Activated CD4-positive, alpha-beta T cell treated with anti-CD3 and anti-CD28 coated beads, Interleukin-2, amount 50 U/mL, for 16 hours (primary cell): ENCODE measurements at regions not wholly inside any gene's neighbourhood (a gene's known extent, or its start where the extent isn't known, plus 50 kb on each side); places are given as distances from the start of the nearest gene placed in this dataset.

Source experiments
- DNase-seq: peaks from one replicate; pipeline ENCODE4 v3.0.0-alpha.2; 2020

DNA sequence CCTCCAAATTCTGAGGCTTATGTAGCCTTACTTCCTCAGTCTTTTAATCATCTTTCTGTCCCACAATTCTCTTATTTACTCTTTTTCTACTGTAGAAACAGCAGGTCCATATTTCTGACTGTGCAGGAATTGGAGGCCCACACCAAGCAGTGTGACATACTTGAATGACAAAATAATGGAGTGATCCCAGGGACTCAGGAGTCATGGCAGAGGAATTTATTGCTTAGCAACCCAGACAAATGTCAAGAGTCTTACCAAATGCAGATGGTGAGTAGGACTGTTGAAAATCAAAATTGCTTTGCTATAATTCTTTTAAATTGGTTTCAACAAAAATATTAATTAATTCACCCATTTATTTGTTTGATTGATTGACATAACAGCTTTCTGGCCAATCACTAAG lies 59.9 kb downstream of the HTR1B start:
- DNase-seq: no peak

DNA sequence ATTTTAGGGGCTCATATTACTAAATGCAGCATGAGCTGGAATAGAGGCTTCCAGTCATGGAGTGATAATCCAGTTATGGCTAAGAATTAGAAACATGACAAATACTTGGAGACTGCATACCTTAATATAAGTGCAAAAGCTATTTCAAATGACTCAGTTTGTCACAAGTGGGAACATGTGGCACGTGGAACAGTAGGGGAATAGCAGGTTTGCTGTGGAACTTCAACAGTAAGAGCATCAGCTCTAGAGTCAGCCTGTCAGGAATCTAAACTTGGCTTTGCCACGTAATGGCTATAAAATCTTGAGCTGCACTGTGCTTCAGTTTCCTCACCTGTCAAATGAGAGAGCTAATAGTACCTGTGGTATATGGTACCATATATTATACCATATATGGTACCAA lies 62.1 kb downstream of the HTR1B start:
- DNase-seq: no peak

DNA sequence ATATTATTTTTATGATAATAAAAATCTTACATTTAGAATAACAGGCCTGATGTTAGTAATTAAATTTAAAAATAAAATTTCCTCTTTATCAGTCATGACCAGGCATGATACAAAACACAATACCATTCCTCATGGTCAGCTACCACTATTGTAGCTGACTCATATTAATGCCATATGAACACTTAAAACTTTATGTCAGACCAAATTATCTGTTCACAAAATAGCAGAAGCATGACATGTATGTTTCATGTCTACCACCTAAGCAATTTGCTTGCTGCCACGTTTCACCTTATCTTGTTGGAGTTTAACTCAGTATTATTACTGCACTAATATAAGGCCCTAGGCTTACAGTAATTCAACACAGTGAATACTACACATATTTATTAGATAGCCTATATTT lies 65.7 kb downstream of the HTR1B start:
- no peak for DNase-seq

DNA sequence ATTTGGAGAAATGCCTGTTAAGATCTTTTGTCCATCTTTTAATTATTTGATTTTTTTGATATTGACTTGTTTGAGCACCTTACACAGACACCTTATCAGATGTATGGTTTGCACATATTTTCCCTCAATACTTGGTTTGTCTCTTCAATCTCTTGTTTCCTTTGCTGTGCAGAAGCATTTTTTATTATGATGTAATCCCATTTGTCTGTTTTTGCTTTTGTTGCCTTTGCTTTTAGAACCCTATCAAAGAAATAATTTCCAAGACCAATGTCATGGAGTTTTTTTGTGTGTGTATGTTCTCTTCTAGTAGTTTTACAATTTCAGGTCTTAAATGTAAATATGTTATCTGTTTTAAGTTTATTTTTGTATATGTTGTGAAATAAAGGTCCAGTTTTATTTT lies 73.9 kb downstream of the HTR1B start:
- DNase-seq: no peak

DNA sequence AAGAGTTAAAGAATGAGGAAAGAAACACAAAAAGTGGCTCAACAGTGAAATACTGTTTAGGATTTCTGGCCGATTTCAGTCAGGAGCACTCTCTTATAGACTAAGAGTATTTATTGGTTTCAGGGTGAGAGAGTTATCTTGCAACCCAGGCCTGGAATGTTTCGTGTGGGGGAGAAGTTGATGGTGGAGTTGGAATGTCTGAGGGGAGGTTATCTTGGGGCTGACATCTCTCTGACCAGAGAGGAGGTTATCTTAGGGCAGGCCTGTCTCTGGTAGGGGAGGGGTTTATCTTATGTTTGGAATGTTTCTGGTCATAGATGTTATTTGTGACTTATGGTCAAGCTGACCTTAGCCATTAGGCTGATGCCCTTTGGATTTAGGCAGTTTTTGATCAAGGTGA lies 80.3 kb downstream of the HTR1B start:
- DNase-seq: no peak

DNA sequence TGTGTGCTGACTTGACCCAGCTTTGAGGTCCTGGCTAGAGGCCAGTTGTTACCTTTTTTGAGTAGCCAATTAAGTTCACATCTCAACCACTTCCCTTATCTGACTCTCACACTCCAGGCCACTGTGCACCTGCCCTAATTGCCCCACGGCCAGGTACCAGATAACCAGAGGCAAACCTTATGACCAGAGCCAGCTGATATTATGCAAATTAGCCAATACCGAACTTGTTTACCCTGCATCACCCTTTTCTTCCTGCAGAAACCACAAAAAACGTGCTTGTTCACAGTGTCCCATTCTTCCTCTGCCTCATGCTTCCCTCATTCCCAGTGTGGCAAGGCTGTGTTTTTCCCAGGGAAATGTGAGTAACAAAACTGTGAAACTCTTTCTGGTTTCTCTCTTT lies 89.3 kb downstream of the HTR1B start:
- no peak for DNase-seq

DNA sequence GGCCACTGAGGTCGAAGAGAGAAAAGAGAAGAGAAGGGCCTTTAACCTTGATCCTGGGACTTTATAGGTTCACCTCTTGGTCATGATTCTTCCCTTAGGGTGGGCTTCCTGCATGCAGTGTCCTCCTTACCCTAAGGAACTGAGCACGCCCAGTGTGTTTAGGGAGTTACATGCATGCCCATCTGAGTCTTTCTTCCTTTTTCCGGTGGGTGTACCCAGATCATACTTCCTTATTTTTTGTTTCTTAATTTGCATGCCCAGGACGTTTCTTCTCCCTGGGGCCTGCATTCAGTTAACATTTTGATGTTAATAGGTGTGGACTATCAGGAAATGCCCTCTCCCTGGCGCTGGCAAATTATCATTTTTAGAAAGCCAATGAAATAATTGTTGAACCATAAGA lies 91.5 kb downstream of the HTR1B start:
- DNase-seq: no peak

DNA sequence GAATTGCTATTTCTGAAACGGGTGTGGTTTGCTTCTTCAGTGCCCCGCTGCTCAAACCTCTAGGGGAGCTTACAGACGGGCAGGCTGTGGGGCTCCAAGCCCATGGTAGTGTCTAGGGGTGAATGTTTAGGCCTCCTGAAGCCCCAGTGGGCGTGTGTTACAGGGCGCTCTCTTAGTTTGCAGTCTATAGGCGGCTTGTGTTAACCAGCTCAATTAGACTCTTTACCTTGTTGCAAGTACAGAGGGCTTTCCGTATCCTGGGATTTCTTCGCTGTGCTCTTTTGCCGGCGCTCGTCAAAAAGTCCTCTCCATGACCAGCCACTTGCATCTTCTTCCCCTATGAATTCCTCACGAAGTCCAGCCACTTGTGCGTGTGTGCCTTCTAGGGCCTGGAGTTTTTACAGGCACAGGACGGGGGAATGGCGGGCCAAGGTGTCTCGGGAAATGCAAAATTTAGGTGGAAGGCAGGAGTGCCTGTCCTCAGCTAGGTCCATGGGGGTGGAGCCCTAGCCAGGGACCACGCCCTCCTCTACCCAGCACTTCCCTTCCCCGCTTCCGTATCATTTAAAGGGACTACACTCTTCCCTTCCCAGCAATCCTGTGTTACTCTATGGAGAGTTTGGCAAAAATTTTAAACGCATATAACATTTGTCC lies 94.5 kb downstream of the HTR1B start:
- no peak for DNase-seq

DNA sequence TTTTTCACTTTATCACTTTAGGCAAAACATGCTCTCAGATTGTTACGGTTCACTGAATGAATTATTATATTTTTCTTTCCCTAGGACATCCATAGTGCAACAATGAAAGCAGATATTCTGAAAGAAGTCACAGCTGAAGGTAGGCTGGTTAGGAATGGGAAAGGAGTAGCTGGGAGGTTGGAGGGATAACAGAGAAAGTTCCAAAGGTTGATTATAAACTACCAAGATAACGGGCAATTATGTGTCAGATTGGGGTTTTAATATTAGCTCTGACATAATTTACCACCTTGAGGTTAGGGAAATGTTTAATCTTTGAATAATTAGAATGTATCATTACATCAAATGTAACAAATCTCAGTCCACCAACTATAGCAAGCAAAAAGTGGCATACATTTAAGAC lies 96.5 kb downstream of the HTR1B start:
- no peak for DNase-seq

DNA sequence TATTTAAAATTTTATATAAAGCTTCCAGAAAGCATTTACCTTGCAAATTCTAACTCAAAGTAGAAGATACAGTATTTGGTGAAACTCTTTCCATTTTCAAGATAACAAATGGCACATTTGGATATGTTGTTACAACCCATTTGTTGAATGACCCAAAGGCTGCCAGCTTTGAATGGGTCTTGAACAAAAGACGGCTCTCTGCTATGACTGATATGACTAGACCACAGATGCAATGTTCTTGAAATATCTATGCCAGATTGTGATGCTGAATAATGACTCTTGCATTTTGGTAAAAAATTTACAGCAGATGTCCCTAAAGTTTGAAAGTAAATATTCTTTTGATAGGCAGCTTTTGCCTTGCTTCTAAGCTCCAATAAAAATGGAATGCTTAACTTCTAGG lies 99.6 kb downstream of the HTR1B start:
- DNase-seq: no peak

DNA sequence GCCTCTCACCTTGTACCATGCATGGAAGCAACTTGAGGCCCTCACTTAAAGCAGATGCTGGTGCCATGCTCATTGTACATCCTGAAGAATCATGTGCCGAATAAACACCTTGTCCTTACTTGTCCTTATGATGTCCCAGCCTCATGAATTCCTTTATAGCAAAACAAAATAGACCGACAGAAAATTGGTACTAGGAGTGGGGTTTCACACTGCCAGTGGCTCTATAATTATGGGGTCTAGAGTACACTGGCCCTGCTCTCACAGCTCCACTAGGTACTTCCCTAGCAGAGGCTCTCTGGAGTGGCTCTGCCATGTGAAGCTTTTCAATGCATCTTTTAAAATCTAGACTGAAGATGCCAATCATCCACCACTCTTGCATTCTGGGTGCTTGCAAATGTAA lies 101.2 kb downstream of the HTR1B start:
- no peak for DNase-seq

DNA sequence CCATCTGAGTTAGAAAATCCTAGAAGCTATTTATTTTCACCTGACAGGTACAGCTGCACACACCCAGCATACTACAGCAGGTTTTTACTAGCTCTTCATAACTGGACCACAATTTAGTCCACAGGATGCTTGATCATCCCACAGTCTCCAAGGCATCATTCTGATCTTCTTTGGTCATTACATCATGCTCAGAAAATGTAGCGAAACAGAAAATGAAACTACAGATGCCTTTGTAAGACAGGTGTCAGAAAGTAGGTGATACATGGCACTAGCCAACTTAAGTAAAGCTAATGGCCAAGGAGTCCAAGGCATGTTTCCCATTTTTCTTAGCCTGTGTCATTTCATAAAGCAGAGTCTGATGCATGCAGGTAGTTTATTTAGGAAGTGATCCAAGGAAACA lies 102.3 kb downstream of the HTR1B start:
- DNase-seq: no peak

DNA sequence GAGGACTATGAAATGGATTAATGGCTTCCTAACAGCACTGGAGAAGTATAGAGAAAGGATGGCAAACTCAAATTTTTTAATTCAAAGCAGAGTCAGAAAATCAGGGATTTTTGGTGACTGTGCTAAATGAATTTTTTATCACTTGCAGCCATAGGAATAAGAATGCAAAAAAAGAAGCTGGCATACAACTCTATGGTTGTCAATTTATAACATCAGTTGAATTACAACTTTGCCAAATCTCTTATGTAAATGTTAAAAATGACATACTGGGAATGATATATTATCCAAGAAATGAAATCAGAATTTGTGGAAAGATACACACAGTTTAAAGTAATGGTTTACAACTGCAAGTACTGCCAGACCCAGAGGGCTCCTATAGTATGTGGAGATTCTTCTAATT lies 106.5 kb downstream of the HTR1B start:
- no peak for DNase-seq

DNA sequence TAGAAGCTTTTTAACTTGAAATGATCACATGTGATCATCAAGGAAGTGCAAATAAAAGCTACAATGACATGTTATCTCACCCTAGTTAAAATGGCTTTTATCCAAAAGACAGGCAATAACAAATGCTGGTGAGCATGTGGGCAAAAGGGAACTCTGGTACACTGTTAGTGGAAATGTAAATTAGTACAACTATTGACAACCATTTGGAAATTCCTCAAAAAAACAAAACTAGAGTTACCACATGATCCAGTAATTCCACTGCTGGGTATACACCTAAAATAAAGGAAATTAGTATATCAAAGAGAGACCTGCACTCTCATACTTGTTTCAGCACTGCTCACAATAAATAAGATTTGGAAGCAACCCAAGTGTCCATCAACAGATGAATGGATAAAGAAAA lies 108.7 kb downstream of the HTR1B start:
- no peak for DNase-seq

DNA sequence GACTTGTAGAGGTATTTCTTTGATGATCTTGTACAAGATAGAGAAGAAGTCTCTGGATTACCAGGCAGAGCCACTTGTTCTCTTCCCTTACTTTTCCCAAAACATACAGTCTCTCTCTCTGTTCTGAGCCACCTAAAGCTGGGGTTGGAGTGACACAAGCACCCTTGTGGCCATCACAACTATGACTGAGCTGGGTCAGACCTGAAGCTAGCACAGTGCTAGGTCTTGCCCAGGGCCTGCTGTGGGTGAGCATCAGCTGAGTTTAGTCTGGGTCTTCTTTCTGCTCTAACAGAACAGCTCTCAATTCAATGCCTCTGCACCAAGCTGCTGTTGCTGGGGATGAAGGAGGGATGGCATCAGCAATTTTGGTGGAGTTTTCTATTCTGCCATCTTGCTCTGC lies 110.2 kb downstream of the HTR1B start:
- DNase-seq: no peak

DNA sequence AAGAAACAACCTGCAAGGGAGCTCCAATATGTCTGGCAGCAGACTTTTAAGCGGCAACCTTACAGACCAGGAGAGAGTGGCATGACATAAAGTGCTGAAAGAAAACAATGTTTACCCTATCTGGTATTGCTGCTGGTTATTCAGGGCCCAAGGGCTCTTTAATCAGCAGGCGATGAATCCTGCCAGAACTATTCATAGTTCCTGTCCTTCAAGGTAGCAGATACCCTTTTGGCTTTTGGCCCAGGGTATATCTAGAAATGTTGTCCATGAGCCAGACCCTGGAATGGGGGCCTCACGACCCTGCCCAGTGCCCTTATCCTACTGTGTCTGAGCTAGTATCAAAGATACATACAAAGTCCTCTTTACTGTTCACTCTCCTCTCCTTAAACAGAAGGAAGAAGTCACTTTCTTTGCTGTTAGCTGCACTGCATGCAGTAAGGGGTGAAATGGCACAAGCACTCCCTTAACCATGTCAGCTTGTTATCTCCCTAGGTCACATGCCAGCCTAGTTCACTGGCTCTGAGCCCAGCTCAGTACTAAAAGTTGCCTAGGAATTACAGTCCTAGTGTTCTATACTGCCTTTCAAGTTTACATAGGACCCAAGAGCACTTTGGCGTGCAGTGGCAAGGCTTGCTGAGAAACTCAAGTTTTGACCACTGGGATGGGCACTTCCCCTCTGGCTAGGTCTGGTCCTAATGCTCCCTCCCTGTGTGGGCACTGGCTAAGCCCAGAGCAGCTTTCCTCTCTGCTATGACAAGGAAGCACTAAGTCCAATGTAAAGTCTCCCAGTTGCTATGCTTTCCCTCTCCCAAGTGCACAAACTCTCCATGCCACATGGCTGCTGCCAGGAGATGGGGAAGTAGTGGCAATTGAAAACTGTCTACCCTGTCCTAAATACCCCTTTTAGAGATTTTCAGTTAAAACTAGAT lies 122.0 kb downstream of the HTR1B start:
- no peak for DNase-seq

DNA sequence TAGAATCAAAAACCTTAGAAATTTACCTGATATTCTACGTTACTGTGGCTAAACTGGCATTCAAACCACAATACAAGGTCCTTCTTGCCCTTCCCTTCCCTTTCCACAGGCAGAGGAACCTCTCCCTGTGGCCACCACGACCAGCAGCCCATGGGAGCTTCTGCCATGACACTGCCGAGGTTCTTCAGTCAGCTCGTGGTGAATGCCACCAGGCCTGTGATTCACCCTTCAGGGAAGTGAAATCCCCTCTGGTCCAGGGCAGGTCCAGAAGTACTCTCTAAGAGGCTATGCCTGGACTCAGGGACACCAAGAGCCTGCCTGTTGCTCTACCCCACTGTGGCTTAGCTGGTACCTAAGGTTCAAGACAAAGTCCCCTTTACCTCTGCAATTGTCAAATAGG lies 123.0 kb downstream of the HTR1B start:
- no peak for DNase-seq

DNA sequence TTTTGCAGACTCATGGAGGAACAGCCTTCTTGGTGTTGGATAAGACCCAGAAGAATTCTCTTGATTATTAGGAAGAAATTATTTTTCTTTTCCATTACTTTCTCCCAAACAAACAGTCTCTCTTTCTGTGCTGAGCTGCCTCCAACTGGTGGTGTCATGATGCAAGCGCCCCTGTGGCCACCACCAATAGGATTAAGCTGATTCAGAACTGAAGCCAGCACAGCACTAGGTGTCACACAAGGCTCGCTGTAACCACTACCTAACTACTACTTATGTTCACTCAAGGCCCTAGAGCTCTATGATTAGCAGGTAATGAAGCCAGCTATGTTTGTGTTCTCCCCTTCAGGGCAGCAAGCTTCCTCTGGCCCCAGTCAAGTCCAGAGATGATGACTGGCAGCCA lies 123.4 kb downstream of the HTR1B start:
- no peak for DNase-seq

DNA sequence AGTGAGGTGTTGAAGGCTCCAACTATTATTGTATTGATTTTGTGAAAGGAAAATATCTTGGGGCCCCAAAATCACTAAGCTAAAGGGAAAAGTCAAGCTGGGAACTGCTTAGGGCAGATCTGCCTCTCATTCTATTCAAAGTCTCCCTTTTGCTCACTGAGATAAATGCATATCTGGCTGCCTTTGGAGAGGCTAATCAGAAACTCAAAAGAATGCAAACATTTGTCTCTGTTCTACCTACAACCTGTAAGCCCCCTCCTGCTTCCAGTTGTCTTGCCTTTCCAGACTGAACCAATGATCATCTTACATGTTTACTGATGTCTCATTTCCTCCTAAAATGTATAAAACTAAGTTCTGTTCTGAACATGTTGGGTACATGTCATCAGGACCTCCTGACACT lies 125.9 kb downstream of the HTR1B start:
- DNase-seq: no peak

DNA sequence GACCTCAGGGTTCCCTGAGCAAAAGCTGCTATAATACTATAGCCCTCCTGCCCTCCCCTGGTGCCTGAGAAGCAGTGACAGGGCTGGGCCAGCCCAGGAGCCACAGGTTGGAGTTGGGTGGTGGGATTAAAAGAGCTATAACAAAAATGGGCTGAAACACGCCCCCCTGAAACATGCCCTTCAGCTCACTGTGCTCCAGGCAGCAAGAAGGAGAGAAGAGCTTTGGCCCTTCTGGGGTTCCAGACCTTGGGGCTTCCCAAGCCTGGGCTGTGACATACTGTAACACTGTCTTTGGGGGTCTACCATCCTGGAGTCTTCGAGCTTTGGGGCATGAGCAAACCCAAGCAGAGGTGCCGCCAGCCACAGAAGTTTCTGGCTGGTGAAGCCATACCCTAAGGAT lies 129.2 kb downstream of the HTR1B start:
- no peak for DNase-seq

DNA sequence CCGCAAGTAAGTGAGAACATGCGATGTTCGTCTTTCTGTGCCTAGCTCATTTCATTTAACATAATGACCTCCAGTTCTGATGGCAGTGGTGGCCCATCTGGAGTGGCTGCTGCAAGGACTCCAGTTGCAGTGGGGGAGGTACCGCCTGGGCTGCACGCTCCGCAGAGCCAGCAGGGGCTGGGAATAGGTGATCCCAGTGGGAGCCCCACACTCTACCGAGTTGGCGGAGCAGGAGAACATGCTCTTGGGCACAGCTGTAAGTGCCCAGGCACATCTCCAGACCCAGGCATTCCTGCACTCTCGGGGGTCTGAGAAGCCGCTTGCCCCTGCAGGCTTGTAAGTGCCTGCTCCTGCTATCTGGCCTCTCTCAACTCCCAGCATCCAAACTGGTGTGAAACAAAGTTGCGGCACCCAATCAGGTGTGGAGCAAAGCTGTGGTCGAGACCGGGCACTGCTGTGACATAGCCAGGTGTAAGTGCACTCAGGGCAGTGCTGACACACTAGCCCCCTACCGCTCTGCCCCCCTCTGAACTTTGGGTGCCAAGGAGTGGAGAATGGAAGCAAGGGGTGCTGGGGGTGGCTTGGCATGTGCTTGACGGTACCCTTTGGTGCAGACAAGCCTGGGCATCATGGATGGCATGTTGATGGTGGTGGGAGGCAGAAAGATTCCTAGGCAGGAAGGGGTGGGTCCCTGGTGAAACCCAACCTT lies 130.2 kb downstream of the HTR1B start:
- DNase-seq: no peak

DNA sequence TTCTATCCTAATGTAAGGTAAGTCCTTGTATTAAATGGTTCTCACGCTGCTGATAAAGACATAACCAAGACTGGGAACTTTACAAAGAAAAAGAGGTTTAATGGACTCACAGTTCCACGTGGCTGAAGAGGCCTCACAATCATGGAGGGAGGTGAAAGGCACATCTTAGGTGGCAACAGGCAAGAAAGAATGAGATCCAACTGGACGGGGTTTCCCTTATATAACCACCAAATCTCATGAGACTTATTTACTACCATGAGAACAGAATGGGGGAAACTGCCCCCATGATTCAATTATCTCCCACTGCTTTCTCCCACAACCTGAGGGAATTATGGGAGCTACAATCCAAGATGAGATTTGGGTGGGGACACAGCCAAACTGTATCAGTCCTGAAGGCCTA lies 136.6 kb downstream of the HTR1B start:
- DNase-seq: no peak

DNA sequence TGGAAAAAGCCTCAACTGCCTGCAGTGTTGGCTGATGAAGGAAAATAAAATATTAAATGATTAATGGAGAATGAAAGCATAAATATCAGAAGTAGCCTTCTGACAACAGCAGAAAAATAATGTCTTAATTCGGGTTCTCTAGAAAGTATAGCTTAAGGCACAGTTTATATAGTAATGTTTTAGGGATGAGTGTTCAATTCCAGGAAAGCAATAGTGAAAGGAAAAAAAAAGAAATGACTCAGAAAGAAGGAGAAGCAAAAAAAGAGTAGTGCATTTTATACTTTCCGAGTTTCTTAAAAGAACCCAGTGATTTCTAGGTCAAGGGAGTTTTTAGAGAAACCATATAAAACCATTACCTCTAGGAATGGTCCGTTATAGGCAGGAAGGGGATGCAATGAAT lies 137.3 kb downstream of the HTR1B start:
- no peak for DNase-seq

DNA sequence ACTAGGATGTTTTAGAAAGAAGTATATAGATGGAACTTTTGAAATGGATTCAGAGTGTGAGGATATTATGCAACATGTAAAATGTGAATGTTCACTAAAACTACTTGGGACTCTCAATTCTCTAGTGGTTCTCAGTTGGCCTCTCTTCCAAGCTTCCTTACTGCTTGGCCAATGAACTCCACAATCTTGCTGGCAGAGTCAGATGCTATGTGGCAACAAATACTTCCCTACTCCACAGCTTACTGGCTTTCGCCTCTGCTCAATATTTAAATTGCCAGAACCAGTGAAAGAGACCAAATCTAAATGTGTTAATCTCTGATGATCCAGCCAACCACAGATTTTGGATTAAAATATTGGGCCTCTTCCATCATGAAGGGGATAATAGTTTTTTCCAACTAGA lies 138.4 kb downstream of the HTR1B start:
- no peak for DNase-seq
